ENCODE measurements at regions not wholly inside any gene's neighbourhood (a gene's known extent, or its start where the extent isn't known, plus 50 kb on each side); places are given as distances from the start of the nearest gene placed in this dataset.

- no peak overlapping the region for H3K4me3 ChIP-seq
Observed at GRCh38 chr12:76707772-76708171, 56.1 kb upstream of the ZDHHC17 start.

GRCh38 chr12:76708296-76708695 is 55.6 kb upstream of the ZDHHC17 start:
- no peaks in the 10 kb centered on the region for H3K36me3 ChIP-seq (ENCODE audit: low read depth, missing control alignments)
- no peak overlapping the region for H3K27ac ChIP-seq
- intact Hi-C loops (cut with DNase I; ENCODE audit: low total_unique reads): no loop called here
- no peaks in the 10 kb centered on the region for H3K9me3 ChIP-seq
- no peak for TF ChIP-seq POLR2A (IDR thresholded peaks at IDR 0.05)
- H3K4me3 ChIP-seq: no peak overlapping the region
- no peaks in the 10 kb centered on the region for H3K27me3 ChIP-seq
- H3K4me1 ChIP-seq: no peaks in the 10 kb centered on the region
- 64 to 67% methylated on average over 2 of the region's 2 CpGs for WGBS, 2 donors
- no peak for DNase-seq

More at GRCh38 chr12:76707772-76708171, 56.1 kb upstream of the ZDHHC17 start:
- H3K36me3 ChIP-seq (ENCODE audit: low read depth, missing control alignments): no peaks in the 10 kb centered on the region
- no peaks in the 10 kb centered on the region for H3K27me3 ChIP-seq
- intact Hi-C loops (cut with DNase I; ENCODE audit: low total_unique reads): no loop called here
- WGBS, 2 donors: 74 to 79% methylated on average over 4 of the region's 4 CpGs
- no peaks in the 10 kb centered on the region for H3K4me1 ChIP-seq
- H3K9me3 ChIP-seq: no peaks in the 10 kb centered on the region
- H3K27ac ChIP-seq: no peak overlapping the region
- TF ChIP-seq CTCF (IDR thresholded peaks at IDR 0.05) (no peak), POLR2A (IDR thresholded peaks at IDR 0.05) (no peak)
- DNase-seq: no peak

- DNase-seq: no peak
- Histone ChIP-seq H3K9me3 (no peaks in the 10 kb centered on the region), H3K36me3 (ENCODE audit: low read depth, missing control alignments) (no peaks in the 10 kb centered on the region), H3K27me3 (no peaks in the 10 kb centered on the region), H3K27ac (no peak overlapping the region), H3K4me3 (no peak overlapping the region), H3K4me1 (no peaks in the 10 kb centered on the region)
- no peak for TF ChIP-seq POLR2A (IDR thresholded peaks at IDR 0.05)
- TF ChIP-seq CTCF (IDR thresholded peaks at IDR 0.05): no peak
- intact Hi-C loops (cut with DNase I; ENCODE audit: low total_unique reads): no loop called here
- WGBS, 2 donors: 81 to 89% methylated on average over 3 of the region's 3 CpGs
Observed at GRCh38 chr12:76711241-76711640, 52.7 kb upstream of the ZDHHC17 start.

- H3K9me3 ChIP-seq: no peaks in the 10 kb centered on the region
- H3K27ac ChIP-seq: no peak overlapping the region
- H3K27me3 ChIP-seq: no peaks in the 10 kb centered on the region
- WGBS, 2 donors: 64 to 66% methylated on average over 4 of the region's 4 CpGs
- intact Hi-C loops (cut with DNase I; ENCODE audit: low total_unique reads): no loop called here
- H3K36me3 ChIP-seq (ENCODE audit: low read depth, missing control alignments): no peaks in the 10 kb centered on the region
- H3K4me3 ChIP-seq: no peak overlapping the region
- no peak for TF ChIP-seq POLR2A (IDR thresholded peaks at IDR 0.05)
- TF ChIP-seq CTCF (IDR thresholded peaks at IDR 0.05): no peak
- no peak for DNase-seq
- H3K4me1 ChIP-seq: no peaks in the 10 kb centered on the region
Observed at GRCh38 chr12:76713130-76713529, 50.8 kb upstream of the ZDHHC17 start.

GRCh38 chr12:76713986-76714385 is 49.9 kb upstream of the ZDHHC17 start:
- H3K9me3 ChIP-seq: no peaks in the 10 kb centered on the region
- H3K27ac ChIP-seq: no peak overlapping the region
- no peaks in the 10 kb centered on the region for H3K36me3 ChIP-seq (ENCODE audit: low read depth, missing control alignments)
- DNase-seq: no peak
- H3K4me1 ChIP-seq: no peaks in the 10 kb centered on the region
- TF ChIP-seq POLR2A (IDR thresholded peaks at IDR 0.05): no peak
- no peak for TF ChIP-seq CTCF (IDR thresholded peaks at IDR 0.05)
- intact Hi-C loops (cut with DNase I; ENCODE audit: low total_unique reads): no loop called here
- H3K4me3 ChIP-seq: no peak overlapping the region
- no peaks in the 10 kb centered on the region for H3K27me3 ChIP-seq

All from testis (tissue), 2 donors.